Muscle of leg (tissue), 3 donors: ENCODE measurements at regions not wholly inside any gene's neighbourhood (a gene's known extent, or its start where the extent isn't known, plus 50 kb on each side); places are given as distances from the start of the nearest gene placed in this dataset.
A peak's percentile ranks its signal among the peaks of the same experiment; 100 is the strongest.

ENCODE experiments used
- DNase-seq: peaks from one replicate; pipeline ENCODE4 v3.0.0; 2013
- H3K27ac ChIP-seq: one replicate; pipeline ENCODE4 v1.5.1; 2013; ENCODE audit warnings: mild to moderate bottlenecking, low read length, control low read depth
- H3K27me3 ChIP-seq: one replicate; pipeline ENCODE4 v1.6.1; 2013; ENCODE audit warnings: low read length; ENCODE audit not compliant: control insufficient read depth, insufficient read depth
- H3K36me3 ChIP-seq: one replicate; pipeline ENCODE4 v1.6.1; 2013; ENCODE audit warnings: low read length; ENCODE audit not compliant: control insufficient read depth, insufficient read depth
- H3K4me1 ChIP-seq: one replicate; pipeline ENCODE4 v1.6.1; 2013; ENCODE audit warnings: low read length; ENCODE audit not compliant: control insufficient read depth, insufficient read depth
- H3K4me3 ChIP-seq: one replicate; pipeline ENCODE4 v1.5.1; 2013; ENCODE audit warnings: low read length, control low read depth
- H3K9me3 ChIP-seq: replicated peaks from 2 replicates; pipeline ENCODE4 v1.6.1; 2013; ENCODE audit warnings: low read depth, low read length; ENCODE audit not compliant: control insufficient read depth
- WGBS: methylation state at CpG from one replicate; pipeline ENCODE4 v1.1.5; 2013; ENCODE audit warnings: missing lambda C conversion rate; ENCODE audit not compliant: insufficient coverage; 5-methylcytosine and 5-hydroxymethylcytosine counted together

- Histone ChIP-seq H3K4me3 (no peak overlapping the region), H3K27ac (peak overlapping the region; percentile 57), H3K27me3 (no peaks in the 10 kb centered on the region), H3K36me3 (no peaks in the 10 kb centered on the region), H3K4me1 (peaks cover 16% of the 10 kb centered on the region), H3K9me3 (no peaks in the 10 kb centered on the region)
- peak; percentile 73 for DNase-seq
- WGBS: 33% methylated on average over 4 of the region's 7 CpGs
These were observed 769.7 kb downstream of the TNS3 start for GRCh38 chr7:46812101-46812675.

- Histone ChIP-seq H3K27ac (peak overlapping the region; percentile 57), H3K4me3 (no peak overlapping the region), H3K9me3 (no peaks in the 10 kb centered on the region), H3K36me3 (no peaks in the 10 kb centered on the region), H3K27me3 (no peaks in the 10 kb centered on the region), H3K4me1 (peaks cover 16% of the 10 kb centered on the region)
- peak; percentile 93 for DNase-seq
- WGBS: 20% methylated on average over 2 of the region's 4 CpGs
These were observed 770.4 kb downstream of the TNS3 start for GRCh38 chr7:46811529-46811928.

DNA sequence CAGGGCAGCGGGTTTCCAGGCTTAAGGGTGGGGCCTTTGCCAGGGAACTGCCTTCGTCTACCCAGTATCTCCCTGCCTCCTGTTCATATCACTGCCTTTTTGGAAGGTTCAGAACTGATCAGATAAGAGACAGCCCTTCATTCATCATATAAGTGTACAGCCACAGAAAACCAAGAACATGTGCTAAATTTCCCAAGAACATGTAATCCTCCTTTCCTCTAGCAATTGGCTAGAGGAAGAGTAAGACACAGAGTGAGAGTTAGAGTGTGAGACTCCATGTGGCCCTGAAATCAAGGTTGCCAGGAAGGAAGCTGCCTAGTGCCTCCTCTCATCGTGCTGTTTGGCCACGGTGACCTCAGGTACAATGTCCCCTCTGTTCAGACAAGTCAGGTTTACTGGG, 770.9 kb downstream of the TNS3 start:
- Histone ChIP-seq H3K4me1 (peaks cover 16% of the 10 kb centered on the region), H3K27me3 (no peaks in the 10 kb centered on the region), H3K27ac (peak overlapping the region; percentile 50)

DNA sequence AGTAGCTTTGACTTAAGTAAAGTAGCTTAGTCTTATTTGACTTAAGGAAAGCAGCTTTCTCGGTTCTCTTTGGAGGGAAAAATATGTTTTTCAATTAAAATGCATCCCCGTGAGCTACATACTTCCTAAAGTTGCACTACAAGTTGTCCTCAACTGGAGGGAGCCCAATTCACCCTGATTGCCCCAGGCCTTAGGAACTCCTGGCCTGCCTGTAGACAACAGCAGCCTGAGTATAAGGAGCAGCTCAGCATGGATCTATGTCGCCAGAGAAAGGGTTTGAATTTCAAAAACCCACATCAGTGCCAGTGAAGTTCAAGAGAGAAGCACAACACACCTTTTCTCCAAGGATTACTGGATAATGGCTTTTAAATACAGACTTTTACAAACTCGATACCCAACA, 772.0 kb downstream of the TNS3 start:
- no peak overlapping the region for H3K27ac ChIP-seq
- H3K9me3 ChIP-seq: no peaks in the 10 kb centered on the region
- no peaks in the 10 kb centered on the region for H3K27me3 ChIP-seq
- peaks cover 16% of the 10 kb centered on the region for H3K4me1 ChIP-seq
- no peaks in the 10 kb centered on the region for H3K36me3 ChIP-seq
- H3K4me3 ChIP-seq: no peak overlapping the region
- WGBS: no CpG with 5 or more reads among the region's 4 CpGs
- DNase-seq: no peak

More for the DNA sequence above, 770.9 kb downstream of the TNS3 start:
- peak; percentile 11 for DNase-seq
- WGBS: 85% methylated on average over 2 of the region's 4 CpGs
- Histone ChIP-seq H3K4me3 (no peak overlapping the region), H3K9me3 (no peaks in the 10 kb centered on the region), H3K36me3 (no peaks in the 10 kb centered on the region)

DNA sequence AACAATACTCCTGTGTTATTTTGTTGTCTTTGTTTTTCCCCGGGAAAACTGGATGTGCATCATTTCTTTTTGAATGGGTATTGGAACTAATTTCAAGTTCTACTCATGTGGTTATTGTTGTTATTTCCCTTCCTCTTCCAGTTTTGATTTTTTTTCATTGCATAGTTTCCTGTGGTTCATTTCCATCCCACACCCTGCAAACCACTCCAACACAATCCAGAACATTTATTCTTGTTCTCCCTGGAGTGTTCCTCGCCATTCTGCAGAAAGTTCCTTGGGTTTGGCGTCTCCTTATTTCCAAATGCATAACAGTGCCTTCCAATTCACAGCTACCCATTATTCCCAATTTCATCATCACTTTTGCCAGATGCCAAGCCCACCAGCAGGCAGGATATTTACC, 775.1 kb downstream of the TNS3 start:
- H3K27me3 ChIP-seq: no peaks in the 10 kb centered on the region
- no peak overlapping the region for H3K4me3 ChIP-seq
- WGBS: 39% methylated on average over 2 of the region's 3 CpGs
- no peak overlapping the region for H3K27ac ChIP-seq
- H3K4me1 ChIP-seq: peaks cover 13% of the 10 kb centered on the region
- no peaks in the 10 kb centered on the region for H3K9me3 ChIP-seq
- H3K36me3 ChIP-seq: no peaks in the 10 kb centered on the region
- DNase-seq: peak; percentile 6

DNA sequence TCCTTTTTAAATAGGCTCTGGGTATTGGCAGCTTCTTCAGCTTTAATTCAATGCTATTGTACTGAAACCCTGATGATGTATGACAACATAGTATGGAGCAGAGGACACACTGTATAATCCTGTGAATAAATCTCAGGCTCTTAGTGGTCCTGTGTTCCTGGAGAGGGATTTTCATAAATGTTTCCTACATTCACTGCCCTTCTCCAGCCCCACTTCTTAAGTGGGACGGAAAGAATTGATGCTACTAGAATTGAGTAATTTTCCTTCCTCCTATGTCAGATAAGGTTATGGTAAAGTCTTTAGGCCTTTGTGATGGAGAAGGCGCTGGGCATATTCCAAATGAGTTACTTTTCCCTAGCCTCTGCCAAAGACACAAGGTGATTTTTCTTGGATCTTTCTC, 779.4 kb downstream of the TNS3 start:
- Histone ChIP-seq H3K4me1 (no peaks in the 10 kb centered on the region), H3K27ac (no peak overlapping the region), H3K4me3 (no peak overlapping the region), H3K27me3 (no peaks in the 10 kb centered on the region), H3K9me3 (no peaks in the 10 kb centered on the region), H3K36me3 (no peaks in the 10 kb centered on the region)
- peak; percentile 45 for DNase-seq
- no CpG with 5 or more reads among the region's 2 CpGs for WGBS

DNA sequence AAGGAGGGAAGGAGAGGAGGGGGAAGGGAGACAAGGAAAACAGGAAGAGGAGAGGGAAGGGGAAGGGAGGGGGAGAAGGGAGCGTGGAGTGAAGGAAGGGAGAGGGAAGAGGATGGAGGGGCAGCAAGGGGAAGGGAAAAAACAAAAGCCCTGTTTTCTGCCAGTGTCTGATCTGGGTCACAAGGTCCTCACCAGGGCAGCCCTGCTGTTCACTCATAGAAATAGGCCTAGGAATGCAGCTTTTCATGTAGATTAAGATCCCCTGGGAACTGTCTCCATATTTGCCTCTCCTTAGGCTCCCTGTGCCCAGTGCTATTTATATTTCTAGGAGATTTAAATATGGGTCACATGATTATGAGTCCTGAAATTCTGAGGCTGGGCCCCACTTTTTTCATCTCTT, 790.7 kb downstream of the TNS3 start:
- H3K27me3 ChIP-seq: no peaks in the 10 kb centered on the region
- H3K9me3 ChIP-seq: no peaks in the 10 kb centered on the region
- H3K4me3 ChIP-seq: no peak overlapping the region
- WGBS: 80% methylated on average over 1 of the region's 1 CpG
- H3K36me3 ChIP-seq: no peaks in the 10 kb centered on the region
- H3K27ac ChIP-seq: no peak overlapping the region
- H3K4me1 ChIP-seq: no peaks in the 10 kb centered on the region
- no peak for DNase-seq

DNA sequence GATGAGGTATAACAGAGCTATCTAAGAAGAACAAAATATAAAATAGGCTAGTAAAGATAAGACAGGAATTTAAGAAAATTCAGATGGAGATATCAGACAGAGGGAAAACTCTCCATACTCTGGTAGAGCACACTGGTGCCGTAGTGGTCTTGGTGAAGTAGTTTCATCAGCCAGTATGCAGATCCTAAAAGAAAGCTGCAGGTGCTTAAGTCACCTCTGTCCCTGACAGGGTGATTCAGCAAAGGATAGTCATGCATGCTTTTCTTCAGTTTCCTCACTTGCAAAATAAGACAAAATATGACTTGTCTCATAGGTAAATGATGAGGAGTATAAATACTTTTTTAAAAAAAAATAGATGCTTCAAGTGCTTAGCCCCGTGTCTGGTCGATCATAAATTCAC, 794.9 kb downstream of the TNS3 start:
- WGBS: 80% methylated on average over 1 of the region's 3 CpGs
- no peaks in the 10 kb centered on the region for H3K27me3 ChIP-seq

DNA sequence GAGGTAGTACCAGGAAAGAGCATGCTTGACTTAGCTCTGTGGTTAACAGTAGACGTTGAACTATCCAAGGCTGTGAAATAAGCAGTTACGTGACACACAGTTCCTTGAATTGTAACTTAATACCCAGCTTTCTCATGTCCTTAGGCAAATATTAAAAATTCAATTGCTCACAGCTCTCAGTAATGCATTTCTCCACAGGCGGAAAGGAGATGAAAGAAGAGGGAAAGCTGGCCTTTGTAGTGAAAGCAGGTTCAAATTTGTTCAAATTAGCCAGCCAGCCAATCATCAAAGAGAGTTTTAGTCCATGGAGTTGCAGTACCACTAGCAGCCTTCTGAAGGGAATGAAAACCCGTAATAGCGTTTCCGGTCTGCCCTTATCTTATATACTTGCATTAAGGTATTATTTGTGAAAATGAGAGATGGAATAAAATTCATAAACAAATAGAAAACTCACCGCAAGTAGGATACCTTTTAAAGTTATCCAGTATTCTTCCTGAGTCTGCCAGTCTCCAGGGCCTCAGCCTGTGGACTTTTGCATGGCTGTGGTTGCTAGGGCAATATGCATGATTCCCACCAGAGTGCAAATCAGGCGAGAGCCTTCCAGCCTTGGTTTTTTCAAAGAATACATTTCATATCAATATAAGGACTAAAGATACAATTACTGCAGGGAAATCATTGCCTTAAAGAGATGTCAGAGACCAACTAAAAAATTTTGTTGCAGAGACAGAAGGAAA, 795.5 kb downstream of the TNS3 start:
- Histone ChIP-seq H3K4me3 (no peak overlapping the region), H3K36me3 (no peaks in the 10 kb centered on the region), H3K27ac (no peak overlapping the region), H3K4me1 (no peaks in the 10 kb centered on the region), H3K9me3 (no peaks in the 10 kb centered on the region), H3K27me3 (no peaks in the 10 kb centered on the region)
- DNase-seq: no peak
- WGBS: no CpG with 5 or more reads among the region's 8 CpGs

More for the DNA sequence above, 794.9 kb downstream of the TNS3 start:
- no peaks in the 10 kb centered on the region for H3K36me3 ChIP-seq
- H3K9me3 ChIP-seq: no peaks in the 10 kb centered on the region
- no peak overlapping the region for H3K4me3 ChIP-seq
- no peak overlapping the region for H3K27ac ChIP-seq
- no peaks in the 10 kb centered on the region for H3K4me1 ChIP-seq
- DNase-seq: no peak

GRCh38 chr7:46784732-46785131, 797.2 kb downstream of the TNS3 start:
- no CpG with 5 or more reads among the region's 1 CpG for WGBS
- Histone ChIP-seq H3K4me1 (no peaks in the 10 kb centered on the region), H3K27ac (no peak overlapping the region), H3K27me3 (no peaks in the 10 kb centered on the region), H3K4me3 (no peak overlapping the region), H3K9me3 (no peaks in the 10 kb centered on the region), H3K36me3 (no peaks in the 10 kb centered on the region)
- DNase-seq: no peak
